Endothelial cell of umbilical vein (primary cell): ENCODE measurements at regions not wholly inside any gene's neighbourhood (a gene's known extent, or its start where the extent isn't known, plus 50 kb on each side); places are given as distances from the start of the nearest gene placed in this dataset.

Experiments
- BruUV-seq: library from RNA; stranded (reverse); fragments of 400-500 nt; replicated peaks from 2 replicates; lab custom pipeline; 2021; lab: Mats Ljungman, UMichigan
- CTCF ChIA-PET: fragments of 300-600, 350-600 bp; sonication (Branson Sonifier 250); formaldehyde crosslinking; loops from one replicate; lab custom pipeline; 2021; ENCODE audit warnings: antibody characterized with exemption, inconsistent platforms; lab: Charles Lee
- POLR2A ChIA-PET: fragments of 300-600, 350-600 bp; sonication (Branson Sonifier 250); formaldehyde crosslinking; loops from one replicate; lab custom pipeline; 2021; ENCODE audit warnings: antibody characterized with exemption, inconsistent platforms; lab: Charles Lee
- DNase-seq: peaks from one replicate; pipeline ENCODE4 v3.0.0-alpha.2; 2011; ENCODE audit warnings: low read depth, low spot score
- FAIRE-seq: peaks from 2 replicates; lab custom pipeline; 2011; peaks lifted over from hg19 to GRCh38; lab: Jason Lieb, UNC
- H2AFZ ChIP-seq: 2 replicates; pipeline ENCODE4 v1.6.0; 2012; ENCODE audit warnings: low read depth, low read length, control low read depth, inconsistent platforms
- H3K27ac ChIP-seq: 2 replicates; pipeline ENCODE4 v1.5.1; 2011; ENCODE audit warnings: low read depth, mild to moderate bottlenecking, control low read depth, low read length, moderate library complexity; ENCODE audit not compliant: insufficient read depth
- H3K27me3 ChIP-seq, 2 experiments: 2 replicates each; pipeline versions ENCODE4 v1.6.0 to v1.6.1; 2011; ENCODE audit warnings: low read length in 2 of 2, mixed read lengths in 1 of 2; ENCODE audit not compliant: control insufficient read depth in 2 of 2, insufficient read depth in 2 of 2
- H3K36me3 ChIP-seq, 2 experiments: 2 replicates in 1 of 2; 3 replicates in 1 of 2; pipeline ENCODE4 v1.5.1; 2011; ENCODE audit warnings: low read length in 2 of 2, mild to moderate bottlenecking in 1 of 2, moderate library complexity in 1 of 2; ENCODE audit not compliant: control insufficient read depth in 2 of 2, insufficient read depth in 2 of 2; ENCODE audit errors: extremely low read depth in 1 of 2
- H3K4me1 ChIP-seq: 3 replicates; pipeline ENCODE4 v1.5.1; 2011; ENCODE audit warnings: mild to moderate bottlenecking, low read length; ENCODE audit not compliant: control insufficient read depth, insufficient read depth; ENCODE audit errors: extremely low read depth
- H3K4me2 ChIP-seq: 2 replicates; pipeline ENCODE4 v1.6.1; 2011; ENCODE audit warnings: low read length, control low read depth, mixed read lengths; ENCODE audit not compliant: insufficient read depth
- H3K4me3 ChIP-seq, 3 experiments: fragments of 200-600 bp in 1 of 3; sonication (generic), shearing (Covaris generic) in 1 of 3; replicated peaks in 1 of 3; 2 replicates each; pipeline ENCODE4 v1.5.1; 2011 to 2016; ENCODE audit warnings: control low read depth in 3 of 3, low read length in 3 of 3, mild to moderate bottlenecking in 2 of 3, inconsistent platforms in 1 of 3, low read depth in 1 of 3, moderate library complexity in 1 of 3; ENCODE audit not compliant: insufficient read depth in 1 of 3
- H3K79me2 ChIP-seq: 2 replicates; pipeline ENCODE4 v1.6.0; 2012; ENCODE audit warnings: low read length, inconsistent platforms; ENCODE audit not compliant: control insufficient read depth, insufficient read depth
- H3K9ac ChIP-seq: replicated peaks from 2 replicates; pipeline ENCODE3; 2011; ENCODE audit warnings: low read length, control low read depth; ENCODE audit not compliant: insufficient read depth; ENCODE audit errors: extremely low read depth
- H3K9me1 ChIP-seq: replicated peaks from 3 replicates; pipeline ENCODE4 v1.6.0; 2011; ENCODE audit warnings: mild to moderate bottlenecking, low read length; ENCODE audit not compliant: control insufficient read depth, insufficient read depth; ENCODE audit errors: extremely low read depth
- H3K9me3 ChIP-seq: replicated peaks from 2 replicates; pipeline ENCODE4 v1.5.1; 2012; ENCODE audit warnings: low read length, inconsistent platforms; ENCODE audit not compliant: control insufficient read depth, insufficient read depth
- H4K20me1 ChIP-seq: replicated peaks from 2 replicates; pipeline ENCODE3; 2011; ENCODE audit warnings: mild to moderate bottlenecking, low read length; ENCODE audit not compliant: control insufficient read depth, insufficient read depth; ENCODE audit errors: extremely low read depth
- EZH2 ChIP-seq: IDR thresholded peaks from 2 replicates; pipeline ENCODE4 v1.6.1; 2012; ENCODE audit warnings: borderline replicate concordance, low read depth, mild to moderate bottlenecking, moderate library complexity, low read length, inconsistent platforms; ENCODE audit not compliant: severe bottlenecking
- FOS ChIP-seq: IDR thresholded peaks from 2 replicates; pipeline ENCODE4 v1.6.1; 2011; ENCODE audit warnings: mild to moderate bottlenecking, low read length, moderate library complexity, borderline replicate concordance; ENCODE audit not compliant: insufficient read depth
- GATA2 ChIP-seq: IDR thresholded peaks from 2 replicates; pipeline ENCODE4 v1.7.0; 2011; ENCODE audit warnings: low read depth, mild to moderate bottlenecking, moderate library complexity, mixed read lengths, low read length; ENCODE audit not compliant: insufficient read length, insufficient read depth
- JUN ChIP-seq: IDR thresholded peaks from 2 replicates; pipeline ENCODE4 v1.6.1; 2011; ENCODE audit warnings: borderline replicate concordance, low read depth; ENCODE audit not compliant: insufficient read length, insufficient read depth
- MAX ChIP-seq: IDR thresholded peaks from 2 replicates; pipeline ENCODE4 v1.6.1; 2011; ENCODE audit not compliant: insufficient read depth, insufficient read length
- MYC ChIP-seq: IDR thresholded peaks from one replicate; pipeline ENCODE4 v1.6.1; 2011; ENCODE audit warnings: mild to moderate bottlenecking, low read depth, low read length
- POLR2A ChIP-seq: IDR thresholded peaks from 2 replicates; pipeline ENCODE4 v1.6.1; 2012; ENCODE audit warnings: low read depth, mild to moderate bottlenecking, control low read depth, low read length
- POLR2AphosphoS5 ChIP-seq: IDR thresholded peaks from 2 replicates; pipeline ENCODE4 v1.6.1; 2012; ENCODE audit warnings: low read depth, mild to moderate bottlenecking, control low read depth, low read length, moderate library complexity; ENCODE audit not compliant: insufficient read depth
- dilution Hi-C: fragments of 300-500 bp; cut with MboI; formaldehyde crosslinking; loops from one replicate; pipeline ENCODE4 v1.15.0; 2019; ENCODE audit warnings: low sequenced_read_pairs; ENCODE audit not compliant: extremely low pct_ligation_motif_present
- intact Hi-C: fragments of 100-400 bp; cut with micrococcal nuclease; formaldehyde crosslinking; loops from one replicate; pipeline ENCODE4 v1.10.0; 2022
- TF ChIP-seq, protein P1 (sequence below), 2 donors: IDR thresholded peaks; 1 replicate in 1 of 2; 2 replicates in 1 of 2; pipeline ENCODE4 v1.5.1; 2011; ENCODE audit warnings: low read length in 2 of 2, mild to moderate bottlenecking in 2 of 2, moderate library complexity in 2 of 2, control low read depth in 1 of 2, inconsistent platforms in 1 of 2, low read depth in 1 of 2; ENCODE audit not compliant: insufficient read depth in 1 of 2; ENCODE audit errors: extremely low read depth in 1 of 2

- no peak for TF ChIP-seq EZH2
- TF ChIP-seq, protein P1, sequence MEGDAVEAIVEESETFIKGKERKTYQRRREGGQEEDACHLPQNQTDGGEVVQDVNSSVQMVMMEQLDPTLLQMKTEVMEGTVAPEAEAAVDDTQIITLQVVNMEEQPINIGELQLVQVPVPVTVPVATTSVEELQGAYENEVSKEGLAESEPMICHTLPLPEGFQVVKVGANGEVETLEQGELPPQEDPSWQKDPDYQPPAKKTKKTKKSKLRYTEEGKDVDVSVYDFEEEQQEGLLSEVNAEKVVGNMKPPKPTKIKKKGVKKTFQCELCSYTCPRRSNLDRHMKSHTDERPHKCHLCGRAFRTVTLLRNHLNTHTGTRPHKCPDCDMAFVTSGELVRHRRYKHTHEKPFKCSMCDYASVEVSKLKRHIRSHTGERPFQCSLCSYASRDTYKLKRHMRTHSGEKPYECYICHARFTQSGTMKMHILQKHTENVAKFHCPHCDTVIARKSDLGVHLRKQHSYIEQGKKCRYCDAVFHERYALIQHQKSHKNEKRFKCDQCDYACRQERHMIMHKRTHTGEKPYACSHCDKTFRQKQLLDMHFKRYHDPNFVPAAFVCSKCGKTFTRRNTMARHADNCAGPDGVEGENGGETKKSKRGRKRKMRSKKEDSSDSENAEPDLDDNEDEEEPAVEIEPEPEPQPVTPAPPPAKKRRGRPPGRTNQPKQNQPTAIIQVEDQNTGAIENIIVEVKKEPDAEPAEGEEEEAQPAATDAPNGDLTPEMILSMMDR (IDR thresholded peaks at IDR 0.05; ENCODE audit: extremely low read depth in 1 of 2, insufficient read depth in 1 of 2, low read depth in 1 of 2, low read length in 2 of 2): no peak
- TF ChIP-seq JUN: no peak
- TF ChIP-seq GATA2: no peak
- no peak for TF ChIP-seq MAX
- TF ChIP-seq MYC: no peak
- no peak for TF ChIP-seq FOS
- TF ChIP-seq POLR2AphosphoS5: no peak
- no peak for TF ChIP-seq POLR2A
- H3K9me1 ChIP-seq: no peaks in the 10 kb centered on the region
- FAIRE-seq (no peak), DNase-seq (no peak)
- no peak overlapping the region for H3K9ac ChIP-seq
- dilution Hi-C loops (no loop called here), intact Hi-C loops (loop anchor here (1.0 to 2.0 kb wide), 2 partner anchors 204 to 285 kb away; no protein-coding TSS in a partner anchor)
- no peak overlapping the region for H3K4me2 ChIP-seq
- no peaks in the 10 kb centered on the region for H3K36me3 ChIP-seq
- ChIA-PET POLR2A (no interaction called here), CTCF (interaction anchor here (1.0 to 2.6 kb wide), 3 partner anchors 202 to 535 kb away, joined by 3 to 5 read pairs (median 3); no protein-coding TSS in a partner anchor)
- no TSS peak for BruUV-seq
- peaks cover 1% of the 10 kb centered on the region for H3K9me3 ChIP-seq
- no peaks in the 10 kb centered on the region for H3K27me3 ChIP-seq
- no peak overlapping the region for H3K27ac ChIP-seq
- H4K20me1 ChIP-seq: no peaks in the 10 kb centered on the region
- no peak overlapping the region for H2AFZ ChIP-seq
- no peak overlapping the region for H3K4me3 ChIP-seq
- no peaks in the 10 kb centered on the region for H3K4me1 ChIP-seq
- no peaks in the 10 kb centered on the region for H3K79me2 ChIP-seq
Measured at GRCh38 chr9:134983506-134984371, 66.0 kb upstream of the FCN1 start.
